ENCODE measurements at regions not wholly inside any gene's neighbourhood (a gene's known extent, or its start where the extent isn't known, plus 50 kb on each side); places are given as distances from the start of the nearest gene placed in this dataset.

DNA sequence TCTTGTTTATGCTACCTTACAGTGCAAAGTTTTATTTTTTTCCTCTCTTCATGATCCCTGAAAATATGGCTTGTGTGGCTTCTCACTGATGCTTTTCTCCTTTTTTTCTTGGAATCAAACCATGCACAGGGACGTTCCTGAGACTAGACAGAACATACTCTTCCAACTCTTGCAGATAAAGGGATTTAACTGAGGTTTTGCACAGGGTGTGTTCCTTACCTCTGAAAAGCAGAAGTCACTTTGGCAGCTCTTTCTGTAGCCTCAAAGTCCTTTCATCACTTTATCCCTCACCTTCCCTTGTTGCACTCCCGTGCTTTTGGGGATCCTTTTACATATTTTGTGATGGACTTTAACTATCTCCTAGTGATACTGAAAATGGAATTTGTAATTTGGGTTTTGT is 300.1 kb downstream of the SPRY1 start:
- TF ChIP-seq, protein P1, sequence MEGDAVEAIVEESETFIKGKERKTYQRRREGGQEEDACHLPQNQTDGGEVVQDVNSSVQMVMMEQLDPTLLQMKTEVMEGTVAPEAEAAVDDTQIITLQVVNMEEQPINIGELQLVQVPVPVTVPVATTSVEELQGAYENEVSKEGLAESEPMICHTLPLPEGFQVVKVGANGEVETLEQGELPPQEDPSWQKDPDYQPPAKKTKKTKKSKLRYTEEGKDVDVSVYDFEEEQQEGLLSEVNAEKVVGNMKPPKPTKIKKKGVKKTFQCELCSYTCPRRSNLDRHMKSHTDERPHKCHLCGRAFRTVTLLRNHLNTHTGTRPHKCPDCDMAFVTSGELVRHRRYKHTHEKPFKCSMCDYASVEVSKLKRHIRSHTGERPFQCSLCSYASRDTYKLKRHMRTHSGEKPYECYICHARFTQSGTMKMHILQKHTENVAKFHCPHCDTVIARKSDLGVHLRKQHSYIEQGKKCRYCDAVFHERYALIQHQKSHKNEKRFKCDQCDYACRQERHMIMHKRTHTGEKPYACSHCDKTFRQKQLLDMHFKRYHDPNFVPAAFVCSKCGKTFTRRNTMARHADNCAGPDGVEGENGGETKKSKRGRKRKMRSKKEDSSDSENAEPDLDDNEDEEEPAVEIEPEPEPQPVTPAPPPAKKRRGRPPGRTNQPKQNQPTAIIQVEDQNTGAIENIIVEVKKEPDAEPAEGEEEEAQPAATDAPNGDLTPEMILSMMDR (IDR thresholded peaks at IDR 0.05; ENCODE audit: insufficient read depth, low read depth, low read length), result no peak
- no peak for TF ChIP-seq EZH2 (IDR thresholded peaks at IDR 0.05; ENCODE audit: insufficient read depth, low read length)
